OCI-LY7 (cell line): ENCODE measurements at regions not wholly inside any gene's neighbourhood (a gene's known extent, or its start where the extent isn't known, plus 50 kb on each side); places are given as distances from the start of the nearest gene placed in this dataset.
"Not testable (repeated sequence)": the region's sequence is repeated elsewhere in the genome, so short reads cannot be mapped to it uniquely, and the experiment has no call there.

ENCODE experiments used
- CTCF ChIP-seq: fragments of 200-600 bp; sonication (generic); conservative IDR thresholded peaks from 2 replicates; pipeline ENCODE4 v1.5.1; 2014; ENCODE audit warnings: mild to moderate bottlenecking, antibody characterized with exemption, low read length, moderate library complexity, mixed read lengths
- EZH2phosphoT487 ChIP-seq: fragments of 200-600 bp; sonication (generic); IDR thresholded peaks from 2 replicates; pipeline ENCODE4 v1.6.1; 2018; ENCODE audit warnings: low read depth, borderline replicate concordance, mild to moderate bottlenecking, mixed run types, antibody characterized with exemption, low read length, moderate library complexity, mixed read lengths

GRCh38 chr9:64012014-64012413 is 1273.0 kb downstream of the FOXD4L5 start:
- TF ChIP-seq CTCF, EZH2phosphoT487: not testable (repeated sequence)
